ENCODE measurements at regions not wholly inside any gene's neighbourhood (a gene's known extent, or its start where the extent isn't known, plus 50 kb on each side); places are given as distances from the start of the nearest gene placed in this dataset.

GRCh38 chr6:48891308-48891707 lies 571.7 kb downstream of the MMUT start:
- Histone ChIP-seq H3K9me3 (no peaks in the 10 kb centered on the region), H3K4me1 (ENCODE audit: insufficient read depth) (no peaks in the 10 kb centered on the region), H3K36me3 (no peaks in the 10 kb centered on the region), H3K27ac (no peak overlapping the region), H3K27me3 (no peaks in the 10 kb centered on the region), H3K4me3 (no peak overlapping the region)
- DNase-seq = no peak
- intact Hi-C loops (cut with DNase I) = no loop called here
- TF ChIP-seq POLR2A (IDR thresholded peaks at IDR 0.05) = no peak
- no peak for TF ChIP-seq EP300 (IDR thresholded peaks at IDR 0.05)
- WGBS, 3 donors = 87 to 92% (median 89%) methylated on average over 3 of the region's 3 CpGs

- H3K4me3 ChIP-seq = no peak overlapping the region
- no peaks in the 10 kb centered on the region for H3K36me3 ChIP-seq
- intact Hi-C loops (cut with DNase I) = no loop called here
- H3K27ac ChIP-seq = no peak overlapping the region
- H3K27me3 ChIP-seq = no peaks in the 10 kb centered on the region
- H3K4me1 ChIP-seq (ENCODE audit: insufficient read depth) = no peaks in the 10 kb centered on the region
- H3K9me3 ChIP-seq = no peaks in the 10 kb centered on the region
- TF ChIP-seq CTCF (IDR thresholded peaks at IDR 0.05) (no peak), POLR2A (IDR thresholded peaks at IDR 0.05) (no peak), EP300 (IDR thresholded peaks at IDR 0.05) (no peak)
- WGBS, 3 donors = 56 to 89% (median 67%) methylated on average over 2 of the region's 2 CpGs
- DNase-seq = no peak
These were observed 573.6 kb downstream of the MMUT start for GRCh38 chr6:48889429-48889828.

- Histone ChIP-seq H3K9me3 (no peaks in the 10 kb centered on the region), H3K4me3 (no peak overlapping the region), H3K4me1 (ENCODE audit: insufficient read depth) (no peaks in the 10 kb centered on the region), H3K27ac (no peak overlapping the region), H3K36me3 (no peaks in the 10 kb centered on the region), H3K27me3 (no peaks in the 10 kb centered on the region)
- no peak for DNase-seq
- no peak for TF ChIP-seq EP300 (IDR thresholded peaks at IDR 0.05)
- TF ChIP-seq CTCF (IDR thresholded peaks at IDR 0.05) = no peak
- TF ChIP-seq POLR2A (IDR thresholded peaks at IDR 0.05) = no peak
- intact Hi-C loops (cut with DNase I) = no loop called here
These were observed 579.9 kb downstream of the MMUT start for GRCh38 chr6:48883116-48883515.

GRCh38 chr6:48881551-48881950 lies 581.5 kb downstream of the MMUT start:
- WGBS, 3 donors = 36 to 50% (median 36%) methylated on average over 1 of the region's 1 CpG
- Histone ChIP-seq H3K27me3 (no peaks in the 10 kb centered on the region), H3K36me3 (no peaks in the 10 kb centered on the region), H3K9me3 (no peaks in the 10 kb centered on the region), H3K27ac (no peak overlapping the region), H3K4me3 (no peak overlapping the region), H3K4me1 (ENCODE audit: insufficient read depth) (no peaks in the 10 kb centered on the region)
- intact Hi-C loops (cut with DNase I) = no loop called here
- TF ChIP-seq POLR2A (IDR thresholded peaks at IDR 0.05) (no peak), CTCF (IDR thresholded peaks at IDR 0.05) (no peak), EP300 (IDR thresholded peaks at IDR 0.05) (no peak)
- no peak for DNase-seq

- TF ChIP-seq EP300 (IDR thresholded peaks at IDR 0.05) (no peak), CTCF (IDR thresholded peaks at IDR 0.05) (no peak), POLR2A (IDR thresholded peaks at IDR 0.05) (no peak)
- Histone ChIP-seq H3K9me3 (no peaks in the 10 kb centered on the region), H3K27ac (no peak overlapping the region), H3K36me3 (no peaks in the 10 kb centered on the region), H3K27me3 (no peaks in the 10 kb centered on the region), H3K4me1 (ENCODE audit: insufficient read depth) (no peaks in the 10 kb centered on the region), H3K4me3 (no peak overlapping the region)
- intact Hi-C loops (cut with DNase I) = no loop called here
- WGBS, 3 donors = 77 to 86% (median 81%) methylated on average over 1 of the region's 1 CpG
- DNase-seq = no peak
These were observed 593.5 kb downstream of the MMUT start for GRCh38 chr6:48869595-48869994.
